GM18505 (cell line): ENCODE measurements at regions not wholly inside any gene's neighbourhood (a gene's known extent, or its start where the extent isn't known, plus 50 kb on each side); places are given as distances from the start of the nearest gene placed in this dataset.

Experiments used
- ATAC-seq: cut with Tn5 transposase; IDR thresholded peaks from one replicate; pipeline ENCODE4 v1.9.1; 2021; ENCODE audit not compliant: unreplicated experiment
- POLR2A ChIP-seq: IDR thresholded peaks from 4 replicates; pipeline ENCODE4 v1.6.1; 2011; ENCODE audit warnings: borderline replicate concordance; ENCODE audit not compliant: insufficient read depth, insufficient read length; ENCODE audit errors: extremely low read depth

GRCh38 chr10:121084016-121084674 is 233.0 kb downstream of the WDR11 start:
- no peak for ATAC-seq
- no peak for TF ChIP-seq POLR2A

GRCh38 chr10:121084675-121085070 is 233.5 kb downstream of the WDR11 start:
- ATAC-seq = no peak
- TF ChIP-seq POLR2A = no peak

GRCh38 chr10:121085367-121085766 is 234.2 kb downstream of the WDR11 start:
- no peak for ATAC-seq
- no peak for TF ChIP-seq POLR2A

- no peak for TF ChIP-seq POLR2A
- ATAC-seq = no peak
Observed at GRCh38 chr10:121087129-121087528, 236.0 kb downstream of the WDR11 start.

- ATAC-seq = no peak
- TF ChIP-seq POLR2A = no peak
Observed at GRCh38 chr10:121087688-121088087, 236.5 kb downstream of the WDR11 start.

- ATAC-seq = no peak
- no peak for TF ChIP-seq POLR2A
Observed at GRCh38 chr10:121088524-121088923, 237.4 kb downstream of the WDR11 start.

GRCh38 chr10:121089434-121089833 is 238.3 kb downstream of the WDR11 start:
- no peak for ATAC-seq
- TF ChIP-seq POLR2A = no peak

- TF ChIP-seq POLR2A = no peak
- ATAC-seq = no peak
Observed at GRCh38 chr10:121091961-121092719, 241.0 kb downstream of the WDR11 start.

- no peak for ATAC-seq
- no peak for TF ChIP-seq POLR2A
Observed at GRCh38 chr10:121092720-121093095, 241.5 kb downstream of the WDR11 start.

GRCh38 chr10:121096617-121097431 is 245.7 kb downstream of the WDR11 start:
- no peak for TF ChIP-seq POLR2A
- ATAC-seq = no peak

- TF ChIP-seq POLR2A = no peak
- no peak for ATAC-seq
Observed at GRCh38 chr10:121098211-121098610, 247.0 kb downstream of the WDR11 start.

GRCh38 chr10:121098751-121099150 is 247.6 kb downstream of the WDR11 start:
- ATAC-seq = no peak
- no peak for TF ChIP-seq POLR2A

- no peak for TF ChIP-seq POLR2A
- ATAC-seq = no peak
Observed at GRCh38 chr10:121099181-121099580, 248.0 kb downstream of the WDR11 start.

- no peak for ATAC-seq
- no peak for TF ChIP-seq POLR2A
Observed at GRCh38 chr10:121099592-121099991, 248.4 kb downstream of the WDR11 start.

GRCh38 chr10:121101561-121101960 is 250.4 kb downstream of the WDR11 start:
- ATAC-seq = no peak
- no peak for TF ChIP-seq POLR2A

- TF ChIP-seq POLR2A = no peak
- no peak for ATAC-seq
Observed at GRCh38 chr10:121102706-121103105, 251.5 kb downstream of the WDR11 start.
